K562 (cell line): ENCODE measurements at regions not wholly inside any gene's neighbourhood (a gene's known extent, or its start where the extent isn't known, plus 50 kb on each side); places are given as distances from the start of the nearest gene placed in this dataset.

ENCODE experiments used
- ATAC-seq: fragments of 200-7000 bp; cut with Tn5 transposase; 3 replicates; pipeline ENCODE4 v1.9.1; 2020; ENCODE audit warnings: moderate library complexity
- BruUV-seq: library from RNA; stranded (reverse); fragments of 400-500 nt; replicated peaks from 2 replicates; lab custom pipeline; 2021; lab: Mats Ljungman, UMichigan
- CTCF ChIA-PET: fragments of 300-600 bp; formaldehyde crosslinking; extraction: SDS; loops from one replicate; lab custom pipeline; 2021; ENCODE audit warnings: low intra/inter-chr PET ratio; lab: Yijun Ruan, JAX
- POLR2A ChIA-PET: fragments of 300-600, 350-650 bp; sonication (Branson Sonifier 250); formaldehyde crosslinking; extraction: SDS; loops from one replicate; lab custom pipeline; 2021; ENCODE audit warnings: antibody characterized with exemption, inconsistent platforms; lab: Yijun Ruan, JAX
- DNase-seq, 4 experiments: peaks; one replicate each; pipeline versions ENCODE4 v3.0.0 to v3.0.0-alpha.2; 2011 to 2018; ENCODE audit warnings: low spot score in 3 of 4, mixed read lengths in 3 of 4; ENCODE audit errors: extremely low read depth in 1 of 4
- FAIRE-seq: peaks from 2 replicates; lab custom pipeline; 2011; peaks lifted over from hg19 to GRCh38; lab: Jason Lieb, UNC
- H2AFZ ChIP-seq: 2 replicates; pipeline ENCODE4 v1.6.0; 2011; ENCODE audit warnings: low read depth, low read length, control low read depth, inconsistent platforms
- H3K27ac ChIP-seq: fragments of 200-600 bp; 3 replicates; pipeline ENCODE4 v1.8.0; 2011; ENCODE audit warnings: low read depth, mild to moderate bottlenecking, control low read depth, inconsistent platforms, low read length, moderate library complexity, mixed read lengths; ENCODE audit errors: extremely low read depth
- H3K27me3 ChIP-seq, 2 experiments: fragments of 300-600 bp in 1 of 2; 2 replicates in 1 of 2; 3 replicates in 1 of 2; pipeline versions ENCODE4 v1.6.0 to v1.8.0; 2011; ENCODE audit warnings: inconsistent platforms in 2 of 2, low read length in 2 of 2, mild to moderate bottlenecking in 1 of 2, mixed read lengths in 1 of 2, moderate library complexity in 1 of 2; ENCODE audit not compliant: control insufficient read depth in 2 of 2, insufficient read depth in 2 of 2
- H3K36me3 ChIP-seq: fragments of 300-600 bp; 3 replicates; pipeline ENCODE4 v1.8.0; 2011; ENCODE audit warnings: mild to moderate bottlenecking, low read length, inconsistent platforms; ENCODE audit not compliant: control insufficient read depth, insufficient read depth
- H3K4me1 ChIP-seq, 2 experiments: fragments of 200-600 bp in 1 of 2; replicated peaks in 1 of 2; 2 replicates in 1 of 2; 3 replicates in 1 of 2; pipeline versions ENCODE4 v1.5.1 to v1.8.0; 2011; ENCODE audit warnings: inconsistent platforms in 2 of 2, low read length in 2 of 2, mild to moderate bottlenecking in 1 of 2, mixed read lengths in 1 of 2, moderate library complexity in 1 of 2; ENCODE audit not compliant: control insufficient read depth in 2 of 2, insufficient read depth in 2 of 2
- H3K4me2 ChIP-seq: 2 replicates; pipeline ENCODE4 v1.6.1; 2011; ENCODE audit warnings: low read length, control low read depth, inconsistent platforms, mixed read lengths; ENCODE audit not compliant: insufficient read depth
- H3K4me3 ChIP-seq: fragments of 200-600 bp; sonication (generic), shearing (Covaris generic); 2 replicates; pipeline ENCODE4 v1.5.1; 2016; ENCODE audit warnings: control low read depth, inconsistent platforms
- H3K79me2 ChIP-seq: fragments of 200-600 bp; 3 replicates; pipeline ENCODE4 v1.8.0; 2011; ENCODE audit warnings: low read length, inconsistent platforms; ENCODE audit not compliant: control insufficient read depth, insufficient read depth
- H3K9ac ChIP-seq, 2 experiments: 2 replicates each; pipeline versions ENCODE4 v1.6.0 to v1.6.1; 2011; ENCODE audit warnings: low read depth in 2 of 2, low read length in 2 of 2, control low read depth in 1 of 2, inconsistent platforms in 1 of 2, mild to moderate bottlenecking in 1 of 2, mixed read lengths in 1 of 2; ENCODE audit not compliant: insufficient read depth in 1 of 2
- H3K9me1 ChIP-seq: one replicate; pipeline ENCODE4 v1.6.0; 2011; ENCODE audit warnings: inconsistent platforms, mild to moderate bottlenecking, low read length, moderate library complexity; ENCODE audit not compliant: control insufficient read depth, insufficient read depth
- H3K9me3 ChIP-seq: replicated peaks from 2 replicates; pipeline ENCODE4 v1.5.1; 2011; ENCODE audit warnings: low read depth, low read length, inconsistent platforms; ENCODE audit not compliant: control insufficient read depth, insufficient read depth
- H4K20me1 ChIP-seq: replicated peaks from 2 replicates; pipeline ENCODE4 v1.6.1; 2011; ENCODE audit warnings: low read length, inconsistent platforms, mixed read lengths; ENCODE audit not compliant: control insufficient read depth, insufficient read depth
- ARID1B ChIP-seq: fragments of 450-650 bp; IDR thresholded peaks from 2 replicates; pipeline ENCODE4 v1.6.1; 2016; ENCODE audit warnings: antibody characterized with exemption, mild to moderate bottlenecking, inconsistent platforms
- CAMTA2 ChIP-seq: fragments of 250-450 bp; sonication (Bioruptor Pico); conservative IDR thresholded peaks from 2 replicates; pipeline ENCODE4 v1.5.1; 2022
- HDAC6 ChIP-seq: IDR thresholded peaks from 2 replicates; pipeline ENCODE4 v1.6.1; 2012; ENCODE audit warnings: low read depth, mild to moderate bottlenecking, control low read depth, inconsistent platforms, low read length, moderate library complexity
- MIER1 ChIP-seq: fragments of 450-650 bp; IDR thresholded peaks from 2 replicates; pipeline ENCODE4 v1.6.1; 2016; ENCODE audit warnings: antibody characterized with exemption, mild to moderate bottlenecking, low read depth
- NFATC3 ChIP-seq: fragments of 450-650 bp; IDR thresholded peaks from 2 replicates; pipeline ENCODE4 v1.6.1; 2017; ENCODE audit warnings: mild to moderate bottlenecking
- POLR2AphosphoS2 ChIP-seq: IDR thresholded peaks from 2 replicates; pipeline ENCODE4 v1.6.1; 2012; ENCODE audit warnings: low read length, improper control_type of control experiment
- SMAD2 ChIP-seq: fragments of 150-350 bp; IDR thresholded peaks from 2 replicates; pipeline ENCODE4 v1.6.1; 2014; ENCODE audit warnings: low read depth, mild to moderate bottlenecking, low read length
- SMARCC2 ChIP-seq: fragments of 450-650 bp; IDR thresholded peaks from 2 replicates; pipeline ENCODE4 v1.6.1; 2017; ENCODE audit warnings: antibody characterized with exemption, moderate library complexity, mild to moderate bottlenecking, low read depth
- ZNF239 ChIP-seq: fragments of 250-450 bp; sonication (Bioruptor Pico); IDR thresholded peaks from 2 replicates; pipeline ENCODE4 v1.4.0; 2020; ENCODE audit warnings: mild to moderate bottlenecking
- ZNF311 ChIP-seq: fragments of 250-450 bp; sonication (Bioruptor Pico); IDR thresholded peaks from 2 replicates; pipeline ENCODE4 v1.4.0; 2020; ENCODE audit warnings: mild to moderate bottlenecking, moderate library complexity
- ZNF384 ChIP-seq: IDR thresholded peaks from 2 replicates; pipeline ENCODE4 v1.6.1; 2012; ENCODE audit warnings: low read depth, low read length, improper control_type of control experiment
- WGBS: fragments of 100-300 bp; shearing (Covaris generic); methylation state at CpG from one replicate; pipeline ENCODE4 v1.1.6; 2016; ENCODE audit warnings: low coverage, mixed read lengths; ENCODE audit not compliant: insufficient coverage; ENCODE audit errors: missing lambda C conversion rate; 5-methylcytosine and 5-hydroxymethylcytosine counted together
- in situ Hi-C: fragments of 300-500 bp; cut with MboI; formaldehyde crosslinking; loops from 4 replicates; pipeline ENCODE4 v1.15.0; 2018; ENCODE audit warnings: inconsistent platforms, mixed read lengths
- intact Hi-C: fragments of 100-400 bp; cut with micrococcal nuclease; formaldehyde crosslinking; loops from 2 replicates; pipeline ENCODE4 v1.14.2; 2022
- TF ChIP-seq, protein P1 (sequence below): fragments of 450-650 bp; IDR thresholded peaks from 2 replicates; pipeline ENCODE4 v1.6.1; 2016; ENCODE audit warnings: antibody characterized with exemption
- TF ChIP-seq, protein P2 (sequence below): sonication (generic); formaldehyde crosslinking; IDR thresholded peaks from 2 replicates; pipeline ENCODE4 v1.9.0; 2022; ENCODE audit warnings: mild to moderate bottlenecking, missing genetic modification reagents
- TF ChIP-seq, protein P3 (sequence below): fragments of 450-650 bp; formaldehyde crosslinking; IDR thresholded peaks from 2 replicates; pipeline ENCODE4 v1.4.0; 2022; ENCODE audit warnings: missing genetic modification characterization

DNA sequence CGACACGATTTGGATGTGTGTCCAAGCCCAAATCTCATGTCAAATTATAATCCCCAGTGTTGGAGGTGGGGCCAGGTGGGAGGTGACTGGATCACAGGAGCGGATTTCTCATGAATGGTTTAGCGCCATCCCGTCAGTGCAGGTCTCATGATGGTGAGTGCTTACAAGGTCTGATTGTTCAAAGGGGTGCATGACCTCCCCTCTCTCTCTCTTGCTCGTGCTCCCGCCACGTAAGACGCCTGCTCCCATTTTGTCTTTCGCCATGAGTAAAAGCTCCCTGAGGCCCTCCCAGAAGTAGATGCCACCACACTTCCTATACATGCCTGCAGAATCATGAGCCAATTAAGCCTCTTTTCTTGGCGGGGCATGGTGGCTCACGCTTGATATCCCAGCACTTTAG, 71.5 kb upstream of the NANOS1 start (continued):
- TF ChIP-seq, protein P1, sequence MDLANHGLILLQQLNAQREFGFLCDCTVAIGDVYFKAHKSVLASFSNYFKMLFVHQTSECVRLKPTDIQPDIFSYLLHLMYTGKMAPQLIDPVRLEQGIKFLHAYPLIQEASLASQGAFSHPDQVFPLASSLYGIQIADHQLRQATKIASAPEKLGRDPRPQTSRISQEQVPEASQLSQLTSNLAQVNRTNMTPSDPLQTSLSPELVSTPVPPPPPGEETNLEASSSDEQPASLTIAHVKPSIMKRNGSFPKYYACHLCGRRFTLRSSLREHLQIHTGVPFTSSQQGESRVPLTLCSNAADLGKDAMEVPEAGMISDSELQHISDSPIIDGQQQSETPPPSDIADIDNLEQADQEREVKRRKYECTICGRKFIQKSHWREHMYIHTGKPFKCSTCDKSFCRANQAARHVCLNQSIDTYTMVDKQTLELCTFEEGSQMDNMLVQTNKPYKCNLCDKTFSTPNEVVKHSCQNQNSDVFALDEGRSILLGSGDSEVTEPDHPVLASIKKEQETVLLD: no peak
- TF ChIP-seq SMARCC2 (no peak), ZNF384 (no peak), ZNF311 (no peak), MIER1 (no peak), ARID1B (no peak), NFATC3 (no peak)
- TF ChIP-seq, protein P2, sequence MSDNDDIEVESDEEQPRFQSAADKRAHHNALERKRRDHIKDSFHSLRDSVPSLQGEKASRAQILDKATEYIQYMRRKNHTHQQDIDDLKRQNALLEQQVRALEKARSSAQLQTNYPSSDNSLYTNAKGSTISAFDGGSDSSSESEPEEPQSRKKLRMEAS: no peak
- TF ChIP-seq, protein P3, sequence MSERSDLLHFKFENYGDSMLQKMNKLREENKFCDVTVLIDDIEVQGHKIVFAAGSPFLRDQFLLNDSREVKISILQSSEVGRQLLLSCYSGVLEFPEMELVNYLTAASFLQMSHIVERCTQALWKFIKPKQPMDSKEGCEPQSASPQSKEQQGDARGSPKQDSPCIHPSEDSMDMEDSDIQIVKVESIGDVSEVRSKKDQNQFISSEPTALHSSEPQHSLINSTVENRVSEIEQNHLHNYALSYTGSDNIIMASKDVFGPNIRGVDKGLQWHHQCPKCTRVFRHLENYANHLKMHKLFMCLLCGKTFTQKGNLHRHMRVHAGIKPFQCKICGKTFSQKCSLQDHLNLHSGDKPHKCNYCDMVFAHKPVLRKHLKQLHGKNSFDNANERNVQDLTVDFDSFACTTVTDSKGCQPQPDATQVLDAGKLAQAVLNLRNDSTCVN: no peak

DNA sequence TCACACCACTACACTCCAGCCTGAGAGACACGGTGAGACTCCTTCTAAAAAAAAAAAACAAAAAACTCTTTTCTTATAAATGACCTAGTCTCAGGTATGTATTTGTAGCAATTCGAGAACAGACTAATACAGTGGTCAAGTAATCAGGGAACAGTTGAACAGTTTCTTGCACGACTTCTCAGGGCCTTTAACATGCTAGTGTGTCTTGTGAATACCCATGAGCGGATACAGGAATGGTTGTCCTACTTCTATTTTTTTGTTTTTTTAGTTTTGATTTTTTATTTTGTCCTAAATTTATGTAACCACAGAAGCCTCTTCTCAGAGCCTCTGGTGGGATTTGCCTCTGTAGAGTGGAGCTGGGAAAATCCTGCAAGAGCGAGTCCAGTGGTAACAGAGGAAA, 71.0 kb upstream of the NANOS1 start:
- Histone ChIP-seq H3K36me3 (no peaks in the 10 kb centered on the region), H3K9me1 (no peaks in the 10 kb centered on the region), H3K9ac (no peak overlapping the region), H3K4me1 (no peaks in the 10 kb centered on the region; a peak in 1 of 5 replicates), H3K9me3 (no peaks in the 10 kb centered on the region), H3K4me3 (no peak overlapping the region), H4K20me1 (no peaks in the 10 kb centered on the region; the same call in 1 of the 2 replicates), H3K4me2 (no peak overlapping the region), H3K27me3 (peaks cover 0 to 49% of the 10 kb centered on the region in 2 experiments; a peak in 2 of 5 replicates), H2AFZ (no peak overlapping the region), H3K27ac (no peak overlapping the region), H3K79me2 (no peaks in the 10 kb centered on the region)
- WGBS: 42% methylated on average over 4 of the region's 5 CpGs
- POLR2A ChIA-PET: no interaction called here
- BruUV-seq: no TSS peak
- intact Hi-C loops (no loop called here), in situ Hi-C loops (no loop called here)
- CTCF ChIA-PET: no interaction called here
- FAIRE-seq: no peak
- DNase-seq: no peak
- TF ChIP-seq POLR2AphosphoS2 (no peak), ZNF239 (CRISPR knock-in tag) (peak; percentile 53; the same call in 1 of the 2 replicates), SMAD2 (no peak), CAMTA2 (CRISPR knock-in tag) (no peak), HDAC6 (no peak)
- no peak for ATAC-seq
